GM12875 (cell line): ENCODE measurements at regions not wholly inside any gene's neighbourhood (a gene's known extent, or its start where the extent isn't known, plus 50 kb on each side); places are given as distances from the start of the nearest gene placed in this dataset.

Experiments used
- H3K4me3 ChIP-seq: one replicate; pipeline ENCODE4 v1.5.1; 2011; ENCODE audit warnings: low read depth, low read length, control low read depth
- TF ChIP-seq, protein P1 (sequence below): IDR thresholded peaks from 2 replicates; pipeline ENCODE4 v1.5.1; 2011; ENCODE audit warnings: low read depth, mild to moderate bottlenecking, control low read depth, inconsistent platforms, low read length, moderate library complexity, borderline replicate concordance; ENCODE audit not compliant: insufficient read depth

DNA sequence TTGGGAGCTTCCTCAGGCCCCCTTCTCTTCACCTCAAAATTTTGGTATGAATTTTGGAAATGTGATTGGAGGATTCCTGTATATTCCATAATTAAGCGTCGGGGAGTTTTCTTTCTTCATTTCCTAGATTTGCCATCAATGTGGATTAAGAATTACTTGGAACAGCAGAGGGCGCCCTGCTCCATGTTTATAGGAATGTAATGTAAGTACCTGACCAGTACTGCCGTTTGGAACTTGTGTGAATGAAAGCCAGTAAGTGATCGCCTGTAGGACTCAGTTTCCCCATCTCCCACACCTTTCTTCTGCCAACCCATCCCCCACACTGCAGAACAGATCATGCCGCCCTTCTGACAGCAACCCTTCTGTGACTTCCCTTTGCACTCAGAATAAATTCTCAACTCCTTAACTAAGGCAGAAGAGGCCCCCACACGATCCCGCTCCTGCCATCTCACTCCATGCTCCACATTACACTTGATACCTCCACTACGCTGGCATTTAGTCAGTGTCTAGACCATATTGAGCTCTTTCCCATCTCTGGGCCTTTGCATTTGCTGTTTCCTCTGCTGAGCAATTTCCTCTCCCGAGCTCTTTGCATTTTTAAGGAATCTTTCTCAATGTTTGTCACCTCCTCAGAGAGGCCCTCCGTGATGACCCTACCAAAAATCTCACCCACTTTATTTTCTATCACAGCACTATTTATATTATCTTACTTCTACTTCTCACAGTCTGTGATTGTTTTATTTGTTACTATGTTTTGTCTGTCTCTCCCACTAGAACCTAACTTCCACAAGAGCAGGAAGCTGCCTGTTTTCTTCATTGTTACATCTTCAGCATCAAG lies 79.5 kb upstream of the HTR4 start:
- TF ChIP-seq, protein P1, sequence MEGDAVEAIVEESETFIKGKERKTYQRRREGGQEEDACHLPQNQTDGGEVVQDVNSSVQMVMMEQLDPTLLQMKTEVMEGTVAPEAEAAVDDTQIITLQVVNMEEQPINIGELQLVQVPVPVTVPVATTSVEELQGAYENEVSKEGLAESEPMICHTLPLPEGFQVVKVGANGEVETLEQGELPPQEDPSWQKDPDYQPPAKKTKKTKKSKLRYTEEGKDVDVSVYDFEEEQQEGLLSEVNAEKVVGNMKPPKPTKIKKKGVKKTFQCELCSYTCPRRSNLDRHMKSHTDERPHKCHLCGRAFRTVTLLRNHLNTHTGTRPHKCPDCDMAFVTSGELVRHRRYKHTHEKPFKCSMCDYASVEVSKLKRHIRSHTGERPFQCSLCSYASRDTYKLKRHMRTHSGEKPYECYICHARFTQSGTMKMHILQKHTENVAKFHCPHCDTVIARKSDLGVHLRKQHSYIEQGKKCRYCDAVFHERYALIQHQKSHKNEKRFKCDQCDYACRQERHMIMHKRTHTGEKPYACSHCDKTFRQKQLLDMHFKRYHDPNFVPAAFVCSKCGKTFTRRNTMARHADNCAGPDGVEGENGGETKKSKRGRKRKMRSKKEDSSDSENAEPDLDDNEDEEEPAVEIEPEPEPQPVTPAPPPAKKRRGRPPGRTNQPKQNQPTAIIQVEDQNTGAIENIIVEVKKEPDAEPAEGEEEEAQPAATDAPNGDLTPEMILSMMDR: peak; percentile 45; the same call in 1 of the 2 replicates
- H3K4me3 ChIP-seq: no peak overlapping the region

- no peak overlapping the region for H3K4me3 ChIP-seq
- TF ChIP-seq, protein P1: no peak
Measured at GRCh38 chr5:148734518-148734917, 80.2 kb upstream of the HTR4 start.

GRCh38 chr5:148735301-148735835 lies 81.0 kb upstream of the HTR4 start:
- TF ChIP-seq, protein P1: no peak
- no peak overlapping the region for H3K4me3 ChIP-seq

DNA sequence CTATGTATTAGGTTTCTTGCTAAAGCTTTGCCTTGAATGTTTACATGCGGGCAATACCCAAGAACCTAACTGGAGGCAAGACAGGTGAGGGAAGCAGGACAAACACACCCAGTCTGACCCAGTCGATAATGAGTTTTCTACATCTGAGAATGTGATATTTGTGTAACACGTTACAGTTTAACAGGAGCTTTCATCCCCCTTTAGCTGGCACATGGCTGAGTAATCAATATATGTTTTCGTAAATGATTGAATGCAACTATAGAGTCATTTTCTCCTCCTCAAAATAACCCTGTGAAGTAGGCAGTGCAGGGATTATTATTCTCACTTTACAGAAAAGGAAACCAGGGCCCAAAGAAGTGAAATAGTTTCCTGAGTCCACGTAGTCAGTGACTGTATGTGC lies 84.7 kb upstream of the HTR4 start:
- TF ChIP-seq, protein P1: no peak
- H3K4me3 ChIP-seq: no peak overlapping the region

DNA sequence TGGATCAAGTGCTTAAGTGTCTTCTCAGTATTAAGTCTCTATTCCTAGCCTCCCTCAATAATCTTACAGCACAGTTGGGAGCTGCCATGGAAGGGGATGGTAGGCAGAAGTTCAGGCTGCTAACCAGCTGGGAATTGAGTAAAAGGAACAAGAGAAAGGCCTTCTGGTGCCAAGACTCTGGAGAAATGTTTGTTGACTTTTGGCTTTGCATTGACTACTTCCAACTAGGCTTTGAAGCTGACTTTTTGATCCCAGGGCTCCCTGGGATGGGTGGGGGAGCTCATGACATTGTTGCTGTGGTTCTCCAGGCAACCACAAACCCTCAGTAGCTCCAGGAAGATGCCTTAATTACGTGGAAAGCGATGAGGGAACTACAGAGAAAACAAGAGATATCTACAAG lies 85.2 kb upstream of the HTR4 start:
- TF ChIP-seq, protein P1: no peak
- no peak overlapping the region for H3K4me3 ChIP-seq

GRCh38 chr5:148740079-148740858 lies 85.9 kb upstream of the HTR4 start:
- TF ChIP-seq, protein P1: no peak
- no peak overlapping the region for H3K4me3 ChIP-seq
